NCI-H2081 (cell line): ENCODE measurements at regions not wholly inside any gene's neighbourhood (a gene's known extent, or its start where the extent isn't known, plus 50 kb on each side); places are given as distances from the start of the nearest gene placed in this dataset.
"Not testable (repeated sequence)": the region's sequence is repeated elsewhere in the genome, so short reads cannot be mapped to it uniquely, and the experiment has no call there.

Experiments
- DNase-seq, 2 experiments: peaks; one replicate each; lab custom pipeline; 2025; lab: John Stamatoyannopoulos, UW

DNA sequence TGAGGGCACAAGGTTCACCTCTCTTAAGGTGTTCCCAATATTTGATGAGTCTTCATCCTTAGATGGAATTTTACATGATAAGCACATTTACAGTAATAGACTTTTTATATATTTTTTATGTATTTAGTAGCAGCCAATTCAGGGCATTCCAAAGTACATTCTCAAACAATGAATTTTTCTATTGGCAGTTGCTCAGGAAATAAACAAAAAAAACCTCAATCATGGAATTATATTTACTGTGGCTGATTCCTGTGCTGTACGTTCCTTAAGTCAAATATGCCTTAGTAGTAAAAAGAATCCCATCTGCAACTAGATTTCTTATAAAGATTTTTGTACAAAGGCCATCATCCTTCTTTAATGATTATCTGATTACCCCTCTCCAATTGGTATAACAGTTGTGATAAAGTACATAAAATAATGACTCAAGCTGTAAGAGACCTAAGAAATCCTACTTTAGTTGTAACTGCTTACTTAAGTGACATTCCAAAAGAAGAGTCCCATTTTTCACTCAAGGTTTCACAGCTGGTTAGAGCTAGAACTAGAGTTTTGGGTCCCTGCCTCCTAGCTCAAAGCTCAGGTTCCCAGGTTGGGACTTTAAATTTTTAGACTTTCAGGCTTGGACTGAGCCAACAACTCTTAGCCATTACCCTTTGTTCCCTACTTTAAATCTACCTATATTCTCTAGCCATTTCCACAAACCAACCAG lies 152.7 kb downstream of the FHIP1A start:
- DNase-seq, result no peak

- no peak for DNase-seq
Measured at GRCh38 chr4:151563194-151563593, 154.2 kb downstream of the FHIP1A start.

DNA sequence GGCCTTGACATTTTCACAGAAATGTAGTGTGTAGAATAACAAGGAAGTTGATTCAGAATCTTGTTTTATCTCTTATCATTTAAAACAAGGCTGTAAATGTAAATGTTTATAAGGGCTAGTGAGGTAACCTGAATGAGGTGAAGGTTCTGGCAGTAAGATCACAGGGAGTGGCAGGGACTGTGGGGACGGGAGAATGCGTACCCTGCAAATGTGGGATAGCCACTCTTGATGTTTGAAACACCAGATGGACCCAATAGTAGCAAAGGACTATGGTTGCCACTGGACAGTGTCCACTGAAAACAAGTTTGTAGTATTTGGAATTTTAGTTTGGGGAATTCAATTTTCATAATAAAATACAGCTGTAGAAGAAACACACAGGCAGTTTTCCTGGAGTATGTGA lies 155.3 kb downstream of the FHIP1A start:
- DNase-seq, result no peak

DNA sequence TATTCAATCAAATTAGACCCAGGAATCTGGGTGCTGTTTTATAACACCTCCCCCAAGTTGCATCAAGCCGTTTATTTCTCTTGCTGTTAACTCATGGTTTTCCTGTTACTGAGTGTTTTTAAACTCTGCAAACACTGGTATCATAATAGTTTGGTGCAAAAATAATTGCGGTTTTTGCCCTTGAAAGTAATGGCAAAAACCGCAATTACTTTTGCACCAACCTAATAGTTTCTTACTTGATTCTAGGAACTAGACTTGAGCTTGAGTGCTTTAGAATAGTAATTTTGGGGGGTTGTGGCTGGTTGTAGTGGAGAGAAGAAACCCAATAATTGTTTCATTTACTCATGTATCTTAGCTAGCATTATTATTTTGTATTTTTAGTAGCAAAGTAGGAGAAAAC lies 156.6 kb downstream of the FHIP1A start:
- no peak for DNase-seq

- DNase-seq, result no peak
Measured at GRCh38 chr4:151566053-151566452, 157.1 kb downstream of the FHIP1A start.

GRCh38 chr4:151567056-151567455 lies 158.1 kb downstream of the FHIP1A start:
- DNase-seq, result peak; percentile 59 to 83

DNA sequence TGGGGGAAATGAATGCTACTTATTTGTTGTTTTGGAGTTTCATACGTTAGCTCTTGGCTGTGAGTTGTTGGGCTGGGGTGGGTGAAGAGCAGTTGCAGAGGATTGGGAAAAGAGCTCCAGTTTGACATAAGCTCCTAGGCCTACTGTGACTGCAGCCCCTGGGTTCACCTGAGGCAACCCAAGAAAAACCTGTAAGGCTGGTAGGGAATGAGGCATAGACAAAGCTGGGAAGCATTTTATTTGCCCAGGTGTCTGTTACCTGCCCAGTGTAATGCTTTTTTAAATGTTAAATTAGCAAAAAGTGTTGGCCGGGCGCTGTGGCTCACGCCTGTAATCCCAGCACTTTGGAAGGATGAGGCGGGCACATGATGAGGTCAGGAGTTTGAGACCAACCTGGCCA lies 160.0 kb downstream of the FHIP1A start:
- DNase-seq, result no peak

DNA sequence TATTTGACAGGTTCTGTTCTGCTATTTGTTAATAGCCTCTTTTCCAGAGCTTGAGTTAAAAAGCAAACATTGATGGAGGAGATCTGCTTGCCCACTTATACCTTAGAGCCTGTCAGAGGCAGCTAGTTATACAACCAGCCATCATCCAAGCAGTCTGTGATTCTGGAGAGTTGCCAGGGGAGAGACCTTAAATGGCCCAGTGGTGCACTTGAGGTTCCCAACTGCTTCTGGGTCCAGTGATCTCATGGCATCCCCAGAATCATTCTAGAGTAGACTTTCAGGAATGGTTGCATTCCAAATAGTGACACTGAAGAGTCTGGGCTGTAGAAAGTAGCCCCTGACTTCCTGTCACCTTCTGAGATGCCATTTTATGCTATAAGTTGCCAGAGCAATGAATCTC lies 160.7 kb downstream of the FHIP1A start:
- no peak for DNase-seq

- no peak for DNase-seq
Measured at GRCh38 chr4:151573474-151573873, 164.5 kb downstream of the FHIP1A start.

- no peak for DNase-seq
Measured at GRCh38 chr4:151573945-151574344, 165.0 kb downstream of the FHIP1A start.

GRCh38 chr4:151574968-151575367 lies 166.0 kb downstream of the FHIP1A start:
- no peak for DNase-seq

- no peak for DNase-seq
Measured at GRCh38 chr4:151575646-151576045, 166.7 kb downstream of the FHIP1A start.

- no peak for DNase-seq
Measured at GRCh38 chr4:151576627-151577026, 167.7 kb downstream of the FHIP1A start.

GRCh38 chr4:151581570-151581969 lies 172.6 kb downstream of the FHIP1A start:
- DNase-seq, result peak; percentile 28 to 66

DNA sequence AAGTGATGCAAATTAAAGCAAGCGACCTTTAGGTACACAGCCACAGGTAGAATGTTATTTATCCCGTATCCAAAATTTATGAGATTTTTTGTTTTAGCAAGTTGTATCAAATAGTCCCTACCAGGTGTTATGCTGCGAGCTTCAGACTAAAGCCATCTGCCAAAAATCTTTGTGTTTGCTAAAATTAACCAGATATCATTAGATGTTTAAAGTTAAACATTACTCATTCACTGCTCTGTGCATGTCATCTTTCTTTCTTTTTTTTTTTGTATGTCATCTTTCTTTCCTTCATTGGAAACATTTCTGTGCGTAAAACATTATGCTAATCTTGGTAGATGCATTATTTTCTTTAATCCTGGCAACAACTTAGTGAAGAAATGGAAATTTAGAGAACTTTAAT lies 173.1 kb downstream of the FHIP1A start:
- DNase-seq, result no peak

GRCh38 chr4:151583157-151583914 lies 174.4 kb downstream of the FHIP1A start:
- DNase-seq, result no peak

DNA sequence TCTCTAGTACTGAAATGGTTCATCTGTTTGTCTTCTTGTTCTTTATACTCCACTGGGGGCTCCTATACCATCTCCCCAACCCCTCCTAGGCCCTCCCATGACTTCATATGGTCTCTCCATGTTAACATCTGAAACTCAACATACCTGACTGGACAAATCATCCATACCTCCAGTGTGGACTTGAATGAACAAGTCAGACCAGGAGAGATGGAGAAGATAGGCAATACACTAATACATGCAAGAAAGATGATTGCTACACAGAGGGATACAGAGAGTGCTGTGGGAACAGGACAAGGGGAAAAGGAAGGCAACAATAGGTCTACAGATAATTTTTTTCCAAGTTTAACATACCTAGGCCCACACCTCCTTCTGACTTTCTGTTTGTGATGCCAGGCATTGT lies 175.1 kb downstream of the FHIP1A start:
- no peak for DNase-seq

GRCh38 chr4:151595629-151596028 lies 165.2 kb downstream of the GATB start:
- DNase-seq, result not testable (repeated sequence)

GRCh38 chr4:151597691-151598090 lies 163.1 kb downstream of the GATB start:
- DNase-seq, result not testable (repeated sequence)

DNA sequence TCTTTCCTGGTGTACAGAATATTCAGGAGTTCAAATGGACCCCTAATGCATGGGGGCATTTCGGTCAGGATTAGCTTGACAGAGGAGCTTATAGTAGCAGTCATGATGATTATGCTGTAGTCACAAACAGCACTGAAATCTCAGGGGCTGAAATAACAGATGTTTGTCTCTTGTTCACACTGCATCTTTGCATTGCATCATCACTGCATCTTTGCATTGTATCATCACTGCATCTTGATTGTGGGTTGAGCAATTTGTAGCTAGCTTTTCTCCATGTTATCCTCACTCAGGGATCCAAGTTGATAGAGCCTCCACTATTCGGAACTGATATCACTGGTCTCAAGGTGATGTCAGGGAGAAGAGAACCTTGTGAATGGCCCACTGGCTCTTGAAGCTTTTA lies 160.9 kb downstream of the GATB start:
- DNase-seq, result no peak

- no peak for DNase-seq
Measured at GRCh38 chr4:151600432-151600831, 160.4 kb downstream of the GATB start.

DNA sequence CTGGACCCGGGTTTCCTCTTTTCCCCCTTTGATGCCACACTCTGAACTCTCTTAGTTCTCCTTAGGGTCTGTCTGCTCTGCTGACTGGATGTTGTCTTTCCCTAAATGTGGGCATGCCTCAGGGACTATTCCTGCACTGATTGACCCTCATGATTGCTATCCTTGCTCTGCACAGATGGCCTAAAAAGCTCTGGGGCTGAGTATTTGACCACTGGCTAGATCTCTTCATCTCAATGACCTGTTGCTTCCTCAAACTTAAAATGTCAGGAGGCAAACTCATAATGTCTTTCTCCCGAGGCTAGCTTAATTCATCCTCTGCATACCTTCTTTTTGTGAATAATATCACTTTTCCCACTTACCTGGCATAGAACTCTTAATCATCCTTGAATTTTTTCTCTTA lies 157.4 kb downstream of the GATB start:
- DNase-seq, result no peak

GRCh38 chr4:151604238-151604637 lies 156.6 kb downstream of the GATB start:
- DNase-seq, result peak in 1 of 2 experiments; percentile 3

DNA sequence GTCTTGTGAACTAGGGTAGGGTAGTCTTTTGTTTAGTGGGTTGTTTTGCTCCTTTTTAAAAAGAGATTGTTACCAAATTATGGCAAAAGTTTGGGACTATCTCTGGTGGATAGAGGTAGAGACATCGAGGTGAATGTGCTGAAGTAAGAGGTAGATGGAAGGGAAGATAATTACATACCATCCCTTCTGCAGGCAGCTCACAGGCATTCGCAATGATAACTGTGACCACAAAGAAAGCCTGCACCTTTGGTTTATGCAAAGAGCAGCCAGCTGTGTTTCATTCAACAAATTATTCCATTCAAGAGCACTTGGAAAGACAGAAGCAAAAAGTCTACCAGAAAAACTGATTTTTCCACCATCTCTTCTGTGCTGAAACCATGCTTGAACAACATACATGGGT lies 155.6 kb downstream of the GATB start:
- DNase-seq, result no peak
